ENCODE measurements at regions not wholly inside any gene's neighbourhood (a gene's known extent, or its start where the extent isn't known, plus 50 kb on each side); places are given as distances from the start of the nearest gene placed in this dataset.

GRCh38 chr3:193851941-193852674 is 259.1 kb downstream of the OPA1 start:
- TF ChIP-seq CTCF (IDR thresholded peaks at IDR 0.05 in 8 of 11, conservative IDR thresholded peaks at IDR 0.05 in 3 of 11), result no peak
- TF ChIP-seq POLR2A (IDR thresholded peaks at IDR 0.05), result no peak
